ENCODE measurements at regions not wholly inside any gene's neighbourhood (a gene's known extent, or its start where the extent isn't known, plus 50 kb on each side); places are given as distances from the start of the nearest gene placed in this dataset.

DNA sequence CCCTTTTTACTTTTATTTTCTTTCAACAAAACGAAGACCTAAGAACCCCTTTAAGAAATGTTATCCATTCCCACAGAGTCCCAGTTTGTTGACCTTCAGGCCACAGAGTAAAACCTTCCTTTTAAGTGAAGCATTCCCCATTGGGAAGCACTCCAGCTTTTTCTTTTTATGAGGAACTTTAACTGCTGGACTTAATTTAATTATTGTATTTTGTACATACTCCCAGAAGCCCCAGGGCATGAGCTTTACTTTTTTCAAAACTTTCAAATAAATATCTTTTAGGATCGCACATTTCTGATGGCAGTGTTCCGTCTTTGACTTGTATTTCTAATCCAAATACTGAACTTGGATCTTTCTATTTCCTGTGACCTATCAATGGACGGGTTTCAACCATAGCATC is 68.9 kb downstream of the ZIC5 start:
- H3K4me1 ChIP-seq (ENCODE audit: control insufficient read depth, low read length) = peaks cover 13% of the 10 kb centered on the region
- H4K20me1 ChIP-seq (ENCODE audit: control insufficient read depth, insufficient read depth, low read depth, low read length) = no peaks in the 10 kb centered on the region
- H3F3A ChIP-seq (ENCODE audit: control insufficient read depth, insufficient read depth) = no peaks in the 10 kb centered on the region
- H3K79me2 ChIP-seq (ENCODE audit: control insufficient read depth, low read length) = no peaks in the 10 kb centered on the region
- no peaks in the 10 kb centered on the region for H3K9me3 ChIP-seq (ENCODE audit: control insufficient read depth, insufficient read depth, low read length)
- no peaks in the 10 kb centered on the region for H3K27me3 ChIP-seq (ENCODE audit: control insufficient read depth, low read length)
- no peak for TF ChIP-seq EZH2phosphoT487 (IDR thresholded peaks at IDR 0.05; ENCODE audit: borderline replicate concordance, low read length)
- TF ChIP-seq CTCF (IDR thresholded peaks at IDR 0.05; ENCODE audit: low read depth, low read length, poor library complexity, severe bottlenecking) = no peak
- H3K9me2 ChIP-seq (replicated peaks; ENCODE audit: control insufficient read depth, low read length) = no peaks in the 10 kb centered on the region
- no peak overlapping the region for H3K4me2 ChIP-seq (ENCODE audit: low read length)
- H3K27ac ChIP-seq (ENCODE audit: low read depth, low read length) = no peak overlapping the region
- H3K36me3 ChIP-seq (ENCODE audit: control insufficient read depth, low read length) = no peaks in the 10 kb centered on the region
- H3K4me3 ChIP-seq (ENCODE audit: low read length) = no peak overlapping the region

DNA sequence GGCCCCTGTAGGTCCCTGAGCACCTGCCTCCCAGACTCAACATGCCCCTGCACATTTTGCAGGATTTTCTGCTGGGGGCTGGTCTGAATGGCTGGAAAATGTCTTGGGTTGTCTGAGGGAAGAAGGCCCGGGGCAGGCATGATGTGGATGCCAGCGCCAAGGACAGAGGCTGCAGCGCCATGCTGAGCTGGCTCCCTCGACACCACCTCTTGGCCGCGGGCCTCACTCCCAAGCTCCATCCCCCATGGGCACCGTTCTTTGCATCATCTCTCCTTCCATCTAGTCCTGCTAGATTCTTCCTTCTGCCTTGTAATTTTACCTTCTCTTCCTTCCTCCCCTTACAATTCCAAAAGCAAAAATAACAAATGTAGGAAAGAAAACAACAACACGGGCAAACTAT is 70.6 kb downstream of the ZIC5 start:
- H3F3A ChIP-seq (ENCODE audit: control insufficient read depth, insufficient read depth) = no peaks in the 10 kb centered on the region
- H3K9me3 ChIP-seq (ENCODE audit: control insufficient read depth, insufficient read depth, low read length) = no peaks in the 10 kb centered on the region
- TF ChIP-seq EZH2phosphoT487 (IDR thresholded peaks at IDR 0.05; ENCODE audit: borderline replicate concordance, low read length) (no peak), CTCF (IDR thresholded peaks at IDR 0.05; ENCODE audit: low read depth, low read length, poor library complexity, severe bottlenecking) (no peak)
- no peaks in the 10 kb centered on the region for H4K20me1 ChIP-seq (ENCODE audit: control insufficient read depth, insufficient read depth, low read depth, low read length)
- H3K27me3 ChIP-seq (ENCODE audit: control insufficient read depth, low read length) = no peaks in the 10 kb centered on the region
- H3K4me3 ChIP-seq (ENCODE audit: low read length) = no peak overlapping the region
- no peak overlapping the region for H3K27ac ChIP-seq (ENCODE audit: low read depth, low read length)
- H3K79me2 ChIP-seq (ENCODE audit: control insufficient read depth, low read length) = no peaks in the 10 kb centered on the region
- no peaks in the 10 kb centered on the region for H3K9me2 ChIP-seq (replicated peaks; ENCODE audit: control insufficient read depth, low read length)
- no peak overlapping the region for H3K4me2 ChIP-seq (ENCODE audit: low read length)
- no peaks in the 10 kb centered on the region for H3K36me3 ChIP-seq (ENCODE audit: control insufficient read depth, low read length)
- H3K4me1 ChIP-seq (ENCODE audit: control insufficient read depth, low read length) = peaks cover 13% of the 10 kb centered on the region

DNA sequence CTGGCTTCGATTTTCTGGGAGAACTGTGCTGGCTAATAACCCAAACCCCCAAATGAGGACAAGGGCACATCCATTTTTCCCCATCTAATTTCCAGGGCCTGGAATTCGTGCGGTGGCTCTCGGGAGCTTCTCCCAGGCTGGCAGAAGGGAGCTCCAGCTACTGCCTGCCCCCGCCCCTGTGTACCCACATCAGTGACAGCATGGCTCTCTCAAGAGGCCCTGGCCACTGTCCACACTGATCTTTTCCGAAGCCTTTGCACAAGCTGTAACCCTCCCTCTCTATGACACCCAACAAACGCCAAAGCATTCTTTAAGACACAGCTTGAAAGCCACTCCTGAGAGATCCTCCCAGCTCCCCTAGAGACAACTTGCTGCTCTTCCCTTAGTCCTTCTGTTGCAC is 73.1 kb downstream of the ZIC5 start:
- Histone ChIP-seq H3K9me2 (replicated peaks; ENCODE audit: control insufficient read depth, low read length) (no peaks in the 10 kb centered on the region), H3K79me2 (ENCODE audit: control insufficient read depth, low read length) (no peaks in the 10 kb centered on the region), H3F3A (ENCODE audit: control insufficient read depth, insufficient read depth) (no peaks in the 10 kb centered on the region), H3K27ac (ENCODE audit: low read depth, low read length) (no peak overlapping the region), H4K20me1 (ENCODE audit: control insufficient read depth, insufficient read depth, low read depth, low read length) (no peaks in the 10 kb centered on the region), H3K4me3 (ENCODE audit: low read length) (no peak overlapping the region), H3K36me3 (ENCODE audit: control insufficient read depth, low read length) (no peaks in the 10 kb centered on the region), H3K9me3 (ENCODE audit: control insufficient read depth, insufficient read depth, low read length) (no peaks in the 10 kb centered on the region), H3K4me1 (ENCODE audit: control insufficient read depth, low read length) (peaks cover 6% of the 10 kb centered on the region), H3K4me2 (ENCODE audit: low read length) (no peak overlapping the region), H3K27me3 (ENCODE audit: control insufficient read depth, low read length) (no peaks in the 10 kb centered on the region)
- TF ChIP-seq CTCF (IDR thresholded peaks at IDR 0.05; ENCODE audit: low read depth, low read length, poor library complexity, severe bottlenecking) (no peak), EZH2phosphoT487 (IDR thresholded peaks at IDR 0.05; ENCODE audit: borderline replicate concordance, low read length) (no peak)

DNA sequence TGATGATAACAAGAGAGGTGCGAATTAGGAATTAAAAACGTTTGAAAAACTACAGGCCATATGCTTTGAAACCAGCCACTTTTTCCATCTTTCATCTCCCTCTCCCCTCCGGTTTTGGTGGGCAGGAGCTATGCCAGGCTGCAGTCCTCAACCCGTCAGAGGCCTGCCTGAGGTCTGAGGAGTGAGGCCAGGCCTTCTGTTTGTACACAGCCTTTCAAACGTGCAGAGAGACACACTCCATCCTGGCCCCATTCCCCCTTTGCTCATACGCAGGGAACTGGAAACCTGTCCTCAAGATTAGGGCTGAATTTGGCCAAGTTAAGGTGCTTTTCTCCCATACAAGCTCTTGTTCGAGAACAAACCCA is 74.5 kb downstream of the ZIC5 start:
- H3K9me2 ChIP-seq (replicated peaks; ENCODE audit: control insufficient read depth, low read length) = no peaks in the 10 kb centered on the region
- peaks cover 16% of the 10 kb centered on the region for H3K4me1 ChIP-seq (ENCODE audit: control insufficient read depth, low read length)
- no peak overlapping the region for H3K4me3 ChIP-seq (ENCODE audit: low read length)
- no peak overlapping the region for H3K27ac ChIP-seq (ENCODE audit: low read depth, low read length)
- no peak for TF ChIP-seq EZH2phosphoT487 (IDR thresholded peaks at IDR 0.05; ENCODE audit: borderline replicate concordance, low read length)
- TF ChIP-seq CTCF (IDR thresholded peaks at IDR 0.05; ENCODE audit: low read depth, low read length, poor library complexity, severe bottlenecking) = no peak
- no peaks in the 10 kb centered on the region for H3K36me3 ChIP-seq (ENCODE audit: control insufficient read depth, low read length)
- H4K20me1 ChIP-seq (ENCODE audit: control insufficient read depth, insufficient read depth, low read depth, low read length) = no peaks in the 10 kb centered on the region
- no peak overlapping the region for H3K4me2 ChIP-seq (ENCODE audit: low read length)
- no peaks in the 10 kb centered on the region for H3K27me3 ChIP-seq (ENCODE audit: control insufficient read depth, low read length)
- H3F3A ChIP-seq (ENCODE audit: control insufficient read depth, insufficient read depth) = no peaks in the 10 kb centered on the region
- H3K79me2 ChIP-seq (ENCODE audit: control insufficient read depth, low read length) = no peaks in the 10 kb centered on the region
- no peaks in the 10 kb centered on the region for H3K9me3 ChIP-seq (ENCODE audit: control insufficient read depth, insufficient read depth, low read length)
